ENCODE measurements at regions not wholly inside any gene's neighbourhood (a gene's known extent, or its start where the extent isn't known, plus 50 kb on each side); places are given as distances from the start of the nearest gene placed in this dataset.

DNA sequence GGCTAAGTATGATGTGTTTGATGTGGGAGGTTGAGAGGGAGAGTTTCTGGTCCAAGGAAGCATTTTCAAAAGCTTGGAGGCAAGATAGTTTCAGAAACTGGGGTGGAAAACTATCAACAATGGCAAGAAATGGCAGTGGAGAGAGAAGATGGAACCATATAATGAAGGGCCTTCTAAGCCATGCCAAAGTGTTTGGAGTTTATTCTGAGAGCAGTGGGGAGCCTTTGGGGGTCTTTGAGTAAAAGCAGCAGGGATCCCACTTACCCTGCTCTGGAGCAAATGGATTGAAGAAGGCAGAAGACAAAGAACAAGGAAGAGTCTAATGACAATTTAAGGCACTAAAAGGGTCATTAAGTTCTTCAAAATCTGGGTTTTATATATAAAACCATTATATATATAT is 538.9 kb downstream of the UTRN start:
- TF ChIP-seq ZNF384 (IDR thresholded peaks at IDR 0.05) (no peak), ARNT (IDR thresholded peaks at IDR 0.05) (no peak), HDGF (IDR thresholded peaks at IDR 0.05; ENCODE audit: borderline replicate concordance) (no peak)
